Renal pelvis (tissue), 1 donor: ENCODE measurements at regions not wholly inside any gene's neighbourhood (a gene's known extent, or its start where the extent isn't known, plus 50 kb on each side); places are given as distances from the start of the nearest gene placed in this dataset.
"Not testable (repeated sequence)": the region's sequence is repeated elsewhere in the genome, so short reads cannot be mapped to it uniquely, and the experiment has no call there.

Source experiments
- DNase-seq: peaks from one replicate; pipeline ENCODE4 v3.0.0-alpha.2; 2013

- no peak for DNase-seq
Observed at GRCh38 chr13:84745051-84745551, 862.8 kb upstream of the SLITRK1 start.

GRCh38 chr13:84744203-84744602 is 861.9 kb upstream of the SLITRK1 start:
- no peak for DNase-seq

GRCh38 chr13:84741253-84741652 is 859.0 kb upstream of the SLITRK1 start:
- no peak for DNase-seq

GRCh38 chr13:84739021-84739420 is 856.7 kb upstream of the SLITRK1 start:
- DNase-seq = no peak

- DNase-seq = no peak
Observed at GRCh38 chr13:84737661-84738060, 855.4 kb upstream of the SLITRK1 start.

GRCh38 chr13:84730376-84730775 is 848.1 kb upstream of the SLITRK1 start:
- no peak for DNase-seq

- peak; percentile 9 for DNase-seq
Observed at GRCh38 chr13:84705982-84706710, 823.9 kb upstream of the SLITRK1 start.

GRCh38 chr13:84702174-84702573 is 819.9 kb upstream of the SLITRK1 start:
- no peak for DNase-seq

- DNase-seq = not testable (repeated sequence)
Observed at GRCh38 chr13:84697591-84697990, 815.3 kb upstream of the SLITRK1 start.

GRCh38 chr13:84686973-84687372 is 804.7 kb upstream of the SLITRK1 start:
- DNase-seq = no peak

GRCh38 chr13:84686458-84686857 is 804.2 kb upstream of the SLITRK1 start:
- DNase-seq = no peak

- DNase-seq = no peak
Observed at GRCh38 chr13:84684804-84685203, 802.5 kb upstream of the SLITRK1 start.

- no peak for DNase-seq
Observed at GRCh38 chr13:84684048-84684662, 801.9 kb upstream of the SLITRK1 start.

GRCh38 chr13:84683448-84683847 is 801.2 kb upstream of the SLITRK1 start:
- DNase-seq = no peak

- no peak for DNase-seq
Observed at GRCh38 chr13:84677836-84678235, 795.6 kb upstream of the SLITRK1 start.

GRCh38 chr13:84672616-84673015 is 790.3 kb upstream of the SLITRK1 start:
- DNase-seq = no peak

GRCh38 chr13:84670245-84670644 is 788.0 kb upstream of the SLITRK1 start:
- DNase-seq = peak; percentile 4

- DNase-seq = no peak
Observed at GRCh38 chr13:84668637-84669036, 786.4 kb upstream of the SLITRK1 start.

GRCh38 chr13:84662491-84662890 is 780.2 kb upstream of the SLITRK1 start:
- no peak for DNase-seq

GRCh38 chr13:84661718-84662117 is 779.4 kb upstream of the SLITRK1 start:
- no peak for DNase-seq

GRCh38 chr13:84659359-84659661 is 777.0 kb upstream of the SLITRK1 start:
- DNase-seq = no peak

GRCh38 chr13:84658491-84659358 is 776.5 kb upstream of the SLITRK1 start:
- no peak for DNase-seq

- no peak for DNase-seq
Observed at GRCh38 chr13:84655677-84656076, 773.4 kb upstream of the SLITRK1 start.
